Posterior vena cava (tissue), 2 donors: ENCODE measurements at regions not wholly inside any gene's neighbourhood (a gene's known extent, or its start where the extent isn't known, plus 50 kb on each side); places are given as distances from the start of the nearest gene placed in this dataset.
"Not testable (repeated sequence)": the region's sequence is repeated elsewhere in the genome, so short reads cannot be mapped to it uniquely, and the experiment has no call there.

Experiments used
- DNase-seq: peaks from one replicate; pipeline ENCODE4 v3.0.0-alpha.2; 2020; ENCODE audit warnings: low spot score
- intact Hi-C, 2 donors: fragments of 100-400 bp; cut with DNase I; formaldehyde crosslinking; loops; one replicate each; pipeline versions ENCODE4 v1.14.1 to v1.14.2; 2022 to 2023
- donor health status: DM: yes; HTN: yes; CAD: no.
- donor health status: DM: yes; HTN: yes; CAD: no.

DNA sequence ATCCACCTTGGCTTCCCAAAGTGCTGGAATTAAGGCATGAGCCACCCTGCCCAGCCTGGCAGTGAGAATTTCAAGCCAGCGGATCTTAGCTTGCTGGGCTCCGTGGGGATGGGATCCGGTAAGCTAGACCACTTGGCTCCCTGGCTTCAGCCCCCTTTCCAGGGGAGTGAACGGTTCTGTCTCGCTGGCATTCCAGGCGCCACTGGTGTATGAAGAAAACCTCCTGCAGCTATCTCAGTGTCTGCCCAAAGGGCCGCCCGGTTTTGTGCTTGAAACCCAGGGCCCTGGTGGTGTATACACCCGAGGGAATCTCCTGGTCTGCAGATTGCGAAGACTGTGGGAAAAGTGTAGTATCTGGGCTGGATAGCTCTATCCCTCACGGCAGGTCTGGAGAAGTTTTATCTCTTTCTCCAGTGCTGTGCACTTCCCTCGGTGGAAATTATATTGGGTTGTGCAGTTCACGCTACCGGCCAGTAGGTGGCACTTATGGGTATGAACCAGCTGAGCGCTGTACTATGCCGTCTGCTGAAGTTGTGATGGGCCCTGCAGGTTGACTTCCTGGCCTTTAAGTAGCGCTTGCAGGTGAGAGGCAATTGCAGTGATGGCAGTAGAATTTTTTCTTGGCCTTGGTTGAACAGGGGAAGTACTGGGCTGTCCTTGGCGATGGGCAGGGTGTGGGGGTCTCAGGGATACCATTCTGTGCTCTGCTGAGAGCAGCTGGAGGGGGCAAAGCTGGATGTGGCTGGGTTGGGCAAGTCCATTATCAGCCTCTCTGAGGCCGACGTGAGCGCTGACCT is 138.0 kb upstream of the MTPN start:
- intact Hi-C loops: no loop called here
- peak; percentile 71 for DNase-seq

DNA sequence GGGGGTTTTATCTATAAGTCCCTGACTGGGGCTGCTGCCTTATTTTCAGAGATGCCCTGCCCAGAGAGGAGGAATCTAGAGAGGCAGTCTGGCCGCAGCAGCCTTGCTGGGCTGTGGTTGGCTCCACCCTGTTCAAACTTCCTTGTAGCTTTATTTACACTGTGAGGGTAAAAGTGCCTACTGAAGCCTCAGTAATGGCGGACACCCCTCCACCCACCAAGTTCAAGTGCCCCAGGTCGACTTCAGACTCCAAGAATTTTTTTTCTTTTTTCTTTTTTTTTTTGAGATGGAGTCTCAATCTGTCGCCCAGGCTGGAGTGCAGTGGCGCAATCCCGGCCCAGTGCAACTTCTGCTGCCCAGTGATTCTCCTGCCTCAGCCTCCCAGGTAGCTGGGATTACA is 137.3 kb upstream of the MTPN start:
- intact Hi-C loops, DNase-seq: not testable (repeated sequence)

GRCh38 chr7:136109037-136109436 is 131.9 kb upstream of the MTPN start:
- intact Hi-C loops, DNase-seq: not testable (repeated sequence)

- no peak for DNase-seq
These were observed 128.0 kb upstream of the MTPN start for GRCh38 chr7:136105191-136105590.

DNA sequence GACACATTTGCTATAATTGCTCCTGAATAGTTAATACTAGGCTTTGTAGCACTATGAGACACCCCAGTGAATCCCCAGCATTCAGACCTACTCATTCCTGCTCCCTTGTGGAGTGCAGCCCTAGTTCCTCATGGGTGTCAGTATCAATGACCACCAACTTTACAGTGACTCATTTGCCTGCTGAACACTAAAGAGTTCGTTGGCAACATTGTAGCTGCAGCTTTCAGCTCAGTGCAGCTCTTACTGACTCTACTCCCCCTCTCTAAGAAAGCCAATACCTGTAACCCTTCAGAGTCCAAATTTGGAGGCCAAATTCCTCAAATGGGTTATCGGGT is 127.1 kb upstream of the MTPN start:
- no peak for DNase-seq
- intact Hi-C loops: no loop called here

More at GRCh38 chr7:136105191-136105590, 128.0 kb upstream of the MTPN start:
- intact Hi-C loops: no loop called here

DNA sequence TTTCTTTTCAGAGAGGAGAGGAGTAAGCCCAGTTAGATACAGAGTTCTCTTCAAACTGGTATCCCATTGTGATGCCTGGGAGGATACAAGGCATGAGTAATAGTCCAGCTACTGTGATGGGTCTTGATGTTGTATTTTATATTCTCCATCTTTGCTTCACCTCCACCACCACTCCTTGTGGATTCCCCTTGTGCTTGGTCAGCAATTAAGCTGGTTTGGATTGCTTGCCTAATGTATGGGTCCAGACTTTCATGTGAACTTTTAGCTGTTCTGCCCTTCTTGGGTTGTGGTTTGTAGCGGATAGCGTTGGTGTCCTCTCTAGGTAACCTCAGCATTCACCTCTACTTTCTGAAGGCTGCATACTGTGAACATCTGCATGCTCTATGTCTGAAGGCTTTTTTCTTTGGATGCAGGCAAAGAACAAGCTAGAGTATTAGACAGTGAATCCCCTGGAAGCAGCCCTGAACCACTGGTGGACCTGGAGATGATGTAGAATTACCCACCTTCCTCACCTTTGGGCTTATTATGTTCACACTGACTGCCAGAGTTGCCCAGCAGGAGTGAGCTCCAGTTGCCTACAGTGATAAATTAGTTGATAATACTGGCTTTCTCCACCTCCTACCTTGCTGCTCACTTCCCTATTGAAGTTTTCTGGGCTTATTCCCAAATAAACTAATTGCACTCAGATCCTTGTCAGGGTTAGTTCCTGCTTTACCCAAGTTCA is 126.5 kb upstream of the MTPN start:
- intact Hi-C loops: no loop called here
- no peak for DNase-seq

DNA sequence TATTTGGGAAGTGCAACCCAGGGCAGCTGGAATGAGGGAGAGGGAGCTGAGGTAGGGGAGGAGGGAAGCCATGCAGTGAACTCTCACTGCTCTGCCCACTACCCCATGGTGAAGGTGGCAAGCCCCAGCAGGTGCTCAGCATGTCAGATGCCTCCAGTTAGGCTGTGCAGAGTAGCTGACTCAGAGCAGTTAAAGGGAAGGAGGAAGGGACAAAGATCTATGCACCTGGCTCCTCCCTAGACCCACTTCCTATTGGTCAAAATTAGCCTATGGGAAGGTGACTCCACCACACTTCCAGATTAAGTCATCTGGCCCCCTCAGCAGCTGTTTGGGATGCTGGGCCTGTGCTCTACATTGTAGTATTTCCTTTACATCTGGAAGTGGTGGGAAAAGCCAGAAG is 125.7 kb upstream of the MTPN start:
- peak; percentile 24 for DNase-seq
- intact Hi-C loops: no loop called here

DNA sequence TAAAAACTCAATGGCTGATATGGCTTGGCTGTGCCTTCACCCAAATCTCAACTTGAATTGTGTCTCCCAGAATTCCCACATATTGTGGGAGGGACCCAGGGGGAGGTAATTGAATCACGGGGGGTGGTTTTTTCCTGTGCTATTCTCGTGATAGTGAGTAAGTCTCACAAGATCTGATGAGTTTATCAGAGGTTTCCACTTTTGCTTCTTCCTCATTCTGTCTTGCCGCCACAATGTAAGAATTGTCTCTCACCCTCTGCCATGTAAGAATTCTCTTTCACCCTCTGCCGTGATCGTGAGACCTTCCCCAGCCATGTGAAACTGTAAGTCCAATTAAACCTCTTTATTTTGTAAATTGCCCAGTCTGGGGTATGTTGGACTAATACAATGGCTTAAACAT is 115.6 kb upstream of the MTPN start:
- intact Hi-C loops, DNase-seq: not testable (repeated sequence)

DNA sequence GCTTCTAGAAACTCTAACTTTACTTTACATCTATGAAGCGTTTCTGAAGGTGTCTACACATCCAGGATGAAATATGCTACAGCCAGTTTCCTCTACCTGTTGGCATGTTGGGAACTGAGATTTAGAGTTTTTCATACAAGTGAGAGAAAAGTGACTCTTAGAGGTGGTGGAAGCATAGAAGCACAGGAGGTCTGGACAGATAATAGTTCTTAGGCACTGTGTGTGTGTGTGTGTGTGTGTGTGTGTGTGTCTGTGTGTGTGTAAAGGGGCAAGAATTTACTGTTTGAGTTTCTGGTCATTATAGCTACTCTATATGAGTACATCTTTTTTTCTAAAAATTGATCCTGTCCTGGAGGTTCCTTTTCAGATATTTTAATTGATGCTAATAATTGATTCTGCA is 110.7 kb upstream of the MTPN start:
- intact Hi-C loops: no loop called here
- no peak for DNase-seq

GRCh38 chr7:136086712-136087111 is 109.6 kb upstream of the MTPN start:
- DNase-seq: peak; percentile 71
- intact Hi-C loops: no loop called here

DNA sequence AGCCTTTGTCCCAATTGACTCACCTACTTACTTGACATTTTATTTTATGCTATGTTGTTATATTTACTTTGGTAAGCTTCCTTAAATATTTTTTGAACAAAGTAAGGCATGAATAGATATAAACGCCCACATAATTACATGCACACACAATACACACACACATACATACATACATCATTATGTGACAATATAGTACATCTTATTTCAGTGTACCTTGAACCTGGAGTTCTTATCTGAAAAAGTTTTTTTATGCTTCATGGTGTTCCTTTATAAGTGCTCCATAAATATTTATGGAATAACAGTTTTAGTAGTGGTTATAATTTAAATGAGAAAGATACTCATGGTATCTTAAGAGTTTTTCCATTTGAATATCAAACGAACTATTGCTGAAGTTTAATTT is 102.8 kb upstream of the MTPN start:
- intact Hi-C loops: no loop called here
- no peak for DNase-seq

- DNase-seq: no peak
- intact Hi-C loops: no loop called here
These were observed 102.3 kb upstream of the MTPN start for GRCh38 chr7:136079478-136079892.

GRCh38 chr7:136079066-136079465 is 101.9 kb upstream of the MTPN start:
- intact Hi-C loops: no loop called here
- DNase-seq: no peak

- intact Hi-C loops: no loop called here
- no peak for DNase-seq
These were observed 101.5 kb upstream of the MTPN start for GRCh38 chr7:136078630-136079029.

DNA sequence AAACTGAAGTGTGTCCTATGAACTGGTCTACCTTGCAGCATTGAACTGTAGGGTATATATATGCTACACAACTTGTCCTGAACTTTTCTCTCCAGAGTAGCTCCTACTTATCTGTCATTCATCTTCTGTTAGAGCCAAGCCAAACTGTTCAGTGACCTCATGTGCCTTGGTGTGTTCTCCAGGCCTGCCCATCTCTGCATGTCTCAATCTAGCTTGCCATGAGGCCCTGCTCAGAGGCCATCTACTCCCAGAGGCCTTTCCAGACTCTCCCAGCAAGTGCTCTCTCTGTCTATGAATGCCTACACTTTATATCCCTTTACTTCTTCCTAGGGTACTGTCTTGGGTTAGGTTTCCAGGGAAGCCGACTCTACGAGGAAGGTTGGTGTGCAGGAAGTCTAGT is 99.8 kb upstream of the MTPN start:
- intact Hi-C loops: no loop called here
- no peak for DNase-seq

DNA sequence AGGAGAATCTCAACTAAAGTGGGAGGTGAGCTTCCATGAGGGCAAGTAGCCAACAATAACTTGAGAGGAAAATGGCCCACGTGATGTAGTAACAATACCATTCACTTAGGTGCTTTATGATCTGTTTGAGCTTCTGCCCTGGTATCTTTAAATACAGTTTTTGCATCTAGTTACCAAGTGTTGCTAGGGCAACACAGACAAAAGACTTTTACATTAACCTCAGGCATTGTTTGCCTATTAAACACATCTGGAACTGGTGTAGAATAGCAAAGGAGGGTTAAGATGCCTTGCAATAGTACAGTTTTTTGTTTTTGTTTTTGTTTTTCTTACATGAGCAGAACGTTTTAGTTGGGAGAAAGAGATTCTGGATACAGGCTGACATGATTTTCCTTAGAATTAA is 97.7 kb upstream of the MTPN start:
- intact Hi-C loops: no loop called here
- DNase-seq: no peak

GRCh38 chr7:136072447-136072846 is 95.3 kb upstream of the MTPN start:
- intact Hi-C loops: no loop called here

GRCh38 chr7:136070736-136071505 is 93.8 kb upstream of the MTPN start:
- intact Hi-C loops: no loop called here
- no peak for DNase-seq

More at GRCh38 chr7:136072447-136072846, 95.3 kb upstream of the MTPN start:
- DNase-seq: no peak

DNA sequence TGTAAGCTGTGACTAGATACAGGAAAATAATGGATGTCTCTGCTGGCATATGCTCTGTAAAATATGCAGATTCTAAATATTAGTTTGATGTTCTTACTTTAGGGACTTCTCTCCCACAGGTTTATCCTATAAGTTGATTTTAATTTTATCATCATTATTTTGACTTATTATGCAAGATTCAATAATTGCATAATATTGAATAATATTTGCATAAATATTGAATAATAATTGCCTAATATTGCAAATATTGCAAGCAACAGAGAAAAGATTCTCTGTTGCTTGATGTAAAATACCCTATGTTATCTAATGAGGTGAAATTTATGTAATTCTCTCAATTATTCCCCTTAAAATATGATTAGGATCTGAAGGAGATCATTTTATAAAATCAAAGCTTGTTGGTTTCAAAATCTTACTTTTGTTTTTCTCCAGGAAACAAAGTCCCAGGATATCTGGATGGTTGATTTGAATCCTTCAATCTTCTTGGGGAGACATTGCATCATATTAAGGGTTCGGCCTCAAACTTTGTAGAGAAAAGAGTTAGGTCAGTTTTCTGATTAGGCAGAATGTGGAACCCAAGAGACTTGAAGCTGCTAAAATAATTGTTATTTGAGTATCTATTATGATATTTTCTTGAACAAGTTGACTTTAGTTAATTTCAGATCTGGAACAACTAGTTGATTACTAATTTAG is 92.8 kb upstream of the MTPN start:
- no peak for DNase-seq
- intact Hi-C loops: no loop called here

DNA sequence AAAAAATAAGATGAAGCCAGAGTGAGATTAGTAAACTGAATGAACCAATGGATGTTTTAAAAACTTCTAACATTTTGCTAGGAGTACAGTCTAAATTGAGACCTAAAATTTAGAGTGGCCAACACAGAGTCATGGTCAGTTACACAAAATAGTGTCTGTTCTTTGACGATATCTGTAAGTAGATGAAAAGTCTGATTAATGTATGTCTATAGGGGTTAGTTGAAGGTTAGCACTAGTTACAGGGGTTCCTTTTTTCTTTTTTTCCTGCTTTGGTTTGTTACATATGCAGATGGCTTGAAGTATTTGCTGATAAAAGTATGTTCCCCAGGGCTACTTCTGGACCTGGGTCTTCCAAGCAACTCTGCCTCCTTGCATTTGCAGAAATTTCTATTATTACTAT is 90.1 kb upstream of the MTPN start:
- no peak for DNase-seq
- intact Hi-C loops: no loop called here
